H9 (cell line): ENCODE measurements at regions not wholly inside any gene's neighbourhood (a gene's known extent, or its start where the extent isn't known, plus 50 kb on each side); places are given as distances from the start of the nearest gene placed in this dataset.

Source experiments
- DNase-seq: peaks from one replicate; pipeline ENCODE4 v3.0.0-alpha.2; 2017
- H2AFZ ChIP-seq: one replicate; pipeline ENCODE4 v1.6.1; 2013; ENCODE audit warnings: mild to moderate bottlenecking, low read length, control low read depth, moderate library complexity
- H2AK5ac ChIP-seq: 2 replicates; pipeline ENCODE4 v1.6.1; 2013; ENCODE audit warnings: low read length, control low read depth, mixed read lengths; ENCODE audit not compliant: insufficient read length
- H2BK120ac ChIP-seq: one replicate; pipeline ENCODE4 v1.6.1; 2013; ENCODE audit warnings: low read depth, mild to moderate bottlenecking, low read length, control low read depth, inconsistent platforms; ENCODE audit not compliant: poor library complexity, severe bottlenecking
- H2BK12ac ChIP-seq: 2 replicates; pipeline ENCODE4 v1.6.1; 2013; ENCODE audit warnings: low read length, control low read depth, mixed read lengths, low read depth; ENCODE audit not compliant: insufficient read length
- H2BK15ac ChIP-seq: 2 replicates; pipeline ENCODE4 v1.6.1; 2013; ENCODE audit warnings: low read depth, low read length, control low read depth
- H2BK20ac ChIP-seq: one replicate; pipeline ENCODE4 v1.6.1; 2013; ENCODE audit warnings: low read depth, mild to moderate bottlenecking, low read length, control low read depth, inconsistent platforms; ENCODE audit not compliant: poor library complexity, severe bottlenecking
- H2BK5ac ChIP-seq: 2 replicates; pipeline ENCODE4 v1.6.1; 2013; ENCODE audit warnings: low read length, control low read depth, mixed read lengths; ENCODE audit not compliant: insufficient read length
- H3K14ac ChIP-seq: 2 replicates; pipeline ENCODE4 v1.6.1; 2013; ENCODE audit warnings: low read length, control low read depth; ENCODE audit not compliant: insufficient read depth
- H3K18ac ChIP-seq: 2 replicates; pipeline ENCODE4 v1.6.1; 2013; ENCODE audit warnings: low read depth, mild to moderate bottlenecking, mixed read lengths, low read length, control low read depth; ENCODE audit not compliant: insufficient read length
- H3K23ac ChIP-seq: 2 replicates; pipeline ENCODE4 v1.6.1; 2013; ENCODE audit warnings: low read length, control low read depth, mixed read lengths, low read depth; ENCODE audit not compliant: insufficient read length
- H3K23me2 ChIP-seq: 2 replicates; pipeline ENCODE4 v1.6.1; 2013; ENCODE audit warnings: low read depth, mild to moderate bottlenecking, mixed read lengths, low read length, control low read depth; ENCODE audit not compliant: insufficient read length, poor library complexity, severe bottlenecking
- H3K27ac ChIP-seq: 2 replicates; pipeline ENCODE4 v1.5.1; 2013; ENCODE audit warnings: low read length, control low read depth, mixed read lengths, low read depth; ENCODE audit not compliant: insufficient read length
- H3K27me3 ChIP-seq: 2 replicates; pipeline ENCODE4 v1.6.1; 2013; ENCODE audit warnings: low read length, control low read depth, inconsistent platforms; ENCODE audit not compliant: insufficient read depth
- H3K4ac ChIP-seq: 2 replicates; pipeline ENCODE4 v1.6.1; 2013; ENCODE audit warnings: low read depth, mild to moderate bottlenecking, control low read depth, inconsistent platforms, low read length, moderate library complexity
- H3K4me1 ChIP-seq: 2 replicates; pipeline ENCODE4 v1.6.1; 2013; ENCODE audit warnings: low read length, control low read depth, inconsistent platforms; ENCODE audit not compliant: insufficient read depth
- H3K4me2 ChIP-seq: 2 replicates; pipeline ENCODE4 v1.6.1; 2013; ENCODE audit warnings: low read length, control low read depth, mixed read lengths; ENCODE audit not compliant: insufficient read length, insufficient read depth
- H3K56ac ChIP-seq: 2 replicates; pipeline ENCODE4 v1.6.1; 2013; ENCODE audit warnings: low read depth, mild to moderate bottlenecking, mixed read lengths, low read length, control low read depth; ENCODE audit not compliant: insufficient read length
- H3K79me1 ChIP-seq: 2 replicates; pipeline ENCODE4 v1.6.1; 2013; ENCODE audit warnings: low read depth, mild to moderate bottlenecking, moderate library complexity, low read length, control low read depth, inconsistent platforms; ENCODE audit not compliant: insufficient read depth, poor library complexity, severe bottlenecking
- H3K79me2 ChIP-seq: 2 replicates; pipeline ENCODE4 v1.6.1; 2013; ENCODE audit warnings: low read length, control low read depth, inconsistent platforms; ENCODE audit not compliant: insufficient read depth
- H3K9ac ChIP-seq: 2 replicates; pipeline ENCODE4 v1.6.1; 2013; ENCODE audit warnings: low read length, control low read depth, mixed read lengths; ENCODE audit not compliant: insufficient read length; ENCODE audit errors: extremely low read depth
- H3K9me3 ChIP-seq: one replicate; pipeline ENCODE4 v1.6.1; 2013; ENCODE audit warnings: low read depth, low read length, inconsistent platforms; ENCODE audit not compliant: control insufficient read depth
- H3T11ph ChIP-seq: one replicate; pipeline ENCODE4 v1.6.1; 2013; ENCODE audit warnings: mild to moderate bottlenecking, low read length, control low read depth, inconsistent platforms
- H4K20me1 ChIP-seq: one replicate; pipeline ENCODE4 v1.6.1; 2013; ENCODE audit not compliant: control insufficient read depth, insufficient read length, insufficient read depth
- H4K5ac ChIP-seq: 2 replicates; pipeline ENCODE4 v1.6.1; 2013; ENCODE audit warnings: low read depth, mild to moderate bottlenecking, mixed read lengths, low read length, control low read depth; ENCODE audit not compliant: insufficient read length
- H4K8ac ChIP-seq: replicated peaks from 2 replicates; pipeline ENCODE4 v1.6.1; 2013; ENCODE audit warnings: low read length, control low read depth, mixed read lengths, low read depth; ENCODE audit not compliant: insufficient read length
- H4K91ac ChIP-seq: 2 replicates; pipeline ENCODE4 v1.6.1; 2013; ENCODE audit warnings: low read depth, mild to moderate bottlenecking, moderate library complexity, mixed read lengths, low read length, control low read depth; ENCODE audit not compliant: insufficient read length
- H3K27ac Mint-ChIP-seq, 3 experiments: 2 replicates in 2 of 3; 3 replicates in 1 of 3; pipeline ENCODE4 v1.8.0; 2020 to 2021; ENCODE audit warnings: mixed read lengths in 3 of 3, mild to moderate bottlenecking in 1 of 3, moderate library complexity in 1 of 3
- H3K27me3 Mint-ChIP-seq: 2 replicates; pipeline ENCODE4 v1.8.0; 2021; ENCODE audit warnings: low read depth, mild to moderate bottlenecking, moderate library complexity, mixed read lengths
- H3K36me3 Mint-ChIP-seq, 3 experiments: 2 replicates in 2 of 3; 3 replicates in 1 of 3; pipeline ENCODE4 v1.8.0; 2020 to 2021; ENCODE audit warnings: low read depth in 3 of 3, mixed read lengths in 3 of 3; ENCODE audit not compliant: insufficient read depth in 1 of 3
- H3K4me1 Mint-ChIP-seq, 2 experiments: 2 replicates each; pipeline ENCODE4 v1.8.0; 2020; ENCODE audit warnings: mixed read lengths in 2 of 2
- H3K4me3 Mint-ChIP-seq, 2 experiments: 2 replicates in 1 of 2; 3 replicates in 1 of 2; pipeline ENCODE4 v1.8.0; 2020 to 2021; ENCODE audit warnings: mild to moderate bottlenecking in 2 of 2, mixed read lengths in 2 of 2, moderate library complexity in 1 of 2
- H3K9me3 Mint-ChIP-seq, 2 experiments: 2 replicates in 1 of 2; 3 replicates in 1 of 2; pipeline ENCODE4 v1.8.0; 2020; ENCODE audit warnings: mild to moderate bottlenecking in 2 of 2, mixed read lengths in 2 of 2, moderate library complexity in 1 of 2
- CTCF ChIP-seq: fragments of 200-600 bp; sonication (generic); conservative IDR thresholded peaks from 3 replicates; pipeline ENCODE4 v1.8.0; 2021; ENCODE audit warnings: antibody characterized with exemption, mild to moderate bottlenecking
- WGBS: extraction: QIAGEN DNeasy Blood & Tissue Kit; methylation state at CpG from one replicate; pipeline ENCODE4 v1.1.7; 2013; ENCODE audit warnings: missing lambda C conversion rate, low lambda C conversion rate, mixed read lengths; ENCODE audit not compliant: insufficient read length; ENCODE audit errors: extremely low coverage; 5-methylcytosine and 5-hydroxymethylcytosine counted together

DNA sequence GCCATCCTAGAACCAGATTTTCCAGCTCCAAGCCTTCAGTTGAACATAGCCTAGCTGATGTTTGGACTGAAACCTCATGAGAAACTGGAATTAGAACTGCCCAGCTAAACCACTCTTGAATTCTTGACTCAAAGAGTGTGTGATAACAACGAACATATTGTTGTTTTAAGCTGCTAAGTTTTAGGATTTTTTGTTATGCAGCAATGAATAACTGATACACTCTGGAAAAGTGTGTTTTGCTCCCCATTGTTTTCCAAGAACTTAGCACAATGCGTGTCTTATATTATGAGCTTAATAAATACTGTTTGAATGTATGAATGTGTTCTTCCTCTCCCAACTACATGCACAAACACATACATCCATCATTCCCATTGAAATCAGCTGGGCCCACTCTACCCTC is 379.6 kb downstream of the EDEM1 start:
- Histone ChIP-seq H2AFZ (no peak overlapping the region), H3K9me3 (no peaks in the 10 kb centered on the region), H3T11ph (no peak overlapping the region), H4K91ac (no peak overlapping the region), H2AK5ac (no peak overlapping the region), H2BK20ac (no peak overlapping the region), H3K4ac (no peak overlapping the region), H2BK12ac (no peak overlapping the region), H3K56ac (no peak overlapping the region), H3K27ac (no peak overlapping the region), H3K23me2 (no peaks in the 10 kb centered on the region), H3K4me1 (no peaks in the 10 kb centered on the region), H3K18ac (no peak overlapping the region), H3K23ac (no peak overlapping the region), H3K27me3 (no peaks in the 10 kb centered on the region), H3K79me2 (no peaks in the 10 kb centered on the region), H2BK120ac (no peak overlapping the region), H4K5ac (no peak overlapping the region), H3K4me2 (no peak overlapping the region), H2BK15ac (no peak overlapping the region), H3K79me1 (no peaks in the 10 kb centered on the region), H2BK5ac (no peak overlapping the region), H4K20me1 (no peaks in the 10 kb centered on the region), H3K14ac (no peak overlapping the region), H4K8ac (no peak overlapping the region), H3K9ac (no peak overlapping the region)
- H3K27ac Mint-ChIP-seq = no peak overlapping the region
- no peaks in the 10 kb centered on the region; a peak in 1 of 7 replicates for H3K36me3 Mint-ChIP-seq
- no peak for TF ChIP-seq CTCF
- H3K9me3 Mint-ChIP-seq = peaks cover 0 to 5% of the 10 kb centered on the region in 2 experiments; a peak in 2 of 5 replicates
- H3K4me1 Mint-ChIP-seq = no peaks in the 10 kb centered on the region
- H3K27me3 Mint-ChIP-seq = no peaks in the 10 kb centered on the region
- DNase-seq = no peak
- no CpG with 5 or more reads among the region's 2 CpGs for WGBS
- H3K4me3 Mint-ChIP-seq = no peak overlapping the region
